Left lung (tissue), 4 donors: ENCODE measurements at regions not wholly inside any gene's neighbourhood (a gene's known extent, or its start where the extent isn't known, plus 50 kb on each side); places are given as distances from the start of the nearest gene placed in this dataset.
A peak's percentile ranks its signal among the peaks of the same experiment; 100 is the strongest.
"Not testable (repeated sequence)": the region's sequence is repeated elsewhere in the genome, so short reads cannot be mapped to it uniquely, and the experiment has no call there.

Source experiments
- ATAC-seq: fragments of 200-7000 bp; cut with Tn5 transposase; one replicate; pipeline ENCODE4 v1.9.1; 2020; ENCODE audit warnings: moderate library complexity
- DNase-seq, 4 donors: peaks; one replicate each; pipeline ENCODE4 v3.0.0-alpha.2; 2013 to 2020
- H3K27ac ChIP-seq, 2 donors: fragments of 200-600 bp; sonication (generic) in 1 of 2; one replicate each; pipeline versions ENCODE4 v1.5.0 to v1.8.0; 2020 to 2021
- H3K27me3 ChIP-seq, 2 donors: fragments of 200-600 bp; sonication (generic) in 1 of 2; one replicate each; pipeline versions ENCODE4 v1.5.0 to v1.8.0; 2020 to 2021
- H3K36me3 ChIP-seq, 2 donors: fragments of 200-600 bp; sonication (generic) in 1 of 2; one replicate each; pipeline versions ENCODE4 v1.5.0 to v1.8.0; 2020 to 2021
- H3K4me1 ChIP-seq, 2 donors: fragments of 200-600 bp; one replicate each; pipeline ENCODE4 v1.8.0; 2021
- H3K4me3 ChIP-seq, 2 donors: fragments of 200-600 bp; sonication (generic) in 1 of 2; one replicate each; pipeline versions ENCODE4 v1.5.0 to v1.8.0; 2020 to 2021; ENCODE audit warnings: mild to moderate bottlenecking in 1 of 2
- H3K9me3 ChIP-seq, 2 donors: fragments of 200-600 bp; sonication (generic) in 1 of 2; one replicate each; pipeline versions ENCODE4 v1.5.0 to v1.8.0; 2020 to 2021
- CTCF ChIP-seq, 2 donors: fragments of 200-600 bp; sonication (generic) in 1 of 2; IDR thresholded peaks; one replicate each; pipeline versions ENCODE4 v1.5.0 to v1.8.0; 2021; ENCODE audit warnings: antibody characterized with exemption in 2 of 2
- intact Hi-C, 2 donors: fragments of 100-400 bp; cut with DNase I; formaldehyde crosslinking; loops; one replicate each; pipeline versions ENCODE4 v1.11.2 to v1.14.2; 2022
- donor health status: DM: no; HTN: yes; CAD: no.
- donor health status: DM: no; HTN: no; CAD: no.

DNA sequence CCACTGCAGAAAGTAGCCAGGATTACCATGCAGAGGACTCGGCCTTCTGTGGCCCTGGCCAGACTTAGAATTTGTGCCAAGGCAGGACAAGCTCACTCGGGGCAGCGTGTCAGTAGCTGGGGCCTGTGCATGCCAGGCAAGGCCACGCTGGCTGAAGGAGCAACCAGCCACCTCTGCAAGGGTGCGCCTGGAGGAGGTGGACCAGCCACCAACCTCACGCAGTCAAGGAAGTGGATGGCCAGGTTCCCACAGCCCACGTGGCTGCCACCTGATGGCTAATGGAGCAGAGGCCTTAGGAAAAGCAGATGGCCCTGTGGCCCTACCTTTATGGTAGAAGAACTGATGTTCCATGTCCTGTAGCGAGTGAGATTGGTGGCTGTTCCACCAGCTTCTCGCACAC lies 107.9 kb downstream of the CCDC74A start:
- intact Hi-C loops: no loop called here
- Histone ChIP-seq H3K36me3 (no peaks in the 10 kb centered on the region), H3K4me3 (no peak overlapping the region), H3K4me1 (no peaks in the 10 kb centered on the region), H3K9me3 (no peaks in the 10 kb centered on the region), H3K27me3 (no peaks in the 10 kb centered on the region), H3K27ac (no peak overlapping the region)
- DNase-seq (peak in 1 of 4 donors; percentile 50), ATAC-seq (no peak)
- TF ChIP-seq CTCF (IDR thresholded peaks at IDR 0.05): no peak

DNA sequence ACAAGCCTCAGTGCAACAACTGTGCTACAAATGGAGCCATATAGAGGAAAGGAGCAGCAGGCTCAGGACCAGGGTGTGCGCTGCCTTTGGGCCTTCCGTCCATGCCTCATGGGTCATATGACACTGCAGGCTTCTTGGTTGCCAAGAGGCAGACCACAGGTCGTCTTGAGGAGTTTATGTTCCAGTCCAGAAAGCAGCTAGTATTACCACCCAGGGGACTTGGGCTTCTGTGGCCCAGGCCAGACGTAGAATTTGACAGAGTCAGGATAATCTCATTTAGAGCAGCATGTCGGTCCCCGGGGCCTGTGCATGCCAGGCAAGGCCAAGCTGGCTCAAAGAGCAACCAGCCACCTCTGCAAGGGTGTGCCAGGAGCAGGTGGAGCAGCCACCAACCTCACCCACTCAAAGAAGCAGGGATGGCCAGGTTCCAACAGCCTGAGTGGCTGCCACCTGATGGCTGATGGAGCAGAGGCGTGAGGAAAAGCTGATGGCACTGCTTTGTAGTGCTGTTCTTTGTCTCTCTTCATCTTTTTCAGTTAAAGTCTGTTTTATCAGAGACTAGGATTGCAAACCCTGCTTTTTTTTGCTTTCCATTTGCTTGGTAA lies 109.1 kb downstream of the CCDC74A start:
- DNase-seq: peak in 1 of 4 donors; percentile 47
- H3K27me3 ChIP-seq, H3K27ac ChIP-seq, ATAC-seq, H3K4me1 ChIP-seq, intact Hi-C loops, H3K4me3 ChIP-seq, H3K36me3 ChIP-seq, H3K9me3 ChIP-seq: not testable (repeated sequence)

GRCh38 chr2:131639001-131639620 lies 111.4 kb downstream of the CCDC74A start:
- H3K36me3 ChIP-seq, ATAC-seq, H3K27me3 ChIP-seq, H3K4me3 ChIP-seq, H3K27ac ChIP-seq, H3K4me1 ChIP-seq, intact Hi-C loops, H3K9me3 ChIP-seq, DNase-seq: not testable (repeated sequence)

- Histone ChIP-seq H3K27ac (no peak overlapping the region), H3K27me3 (peaks cover 0 to 16% of the 10 kb centered on the region in 2 donors), H3K36me3 (no peaks in the 10 kb centered on the region), H3K4me1 (no peaks in the 10 kb centered on the region), H3K4me3 (no peak overlapping the region), H3K9me3 (no peaks in the 10 kb centered on the region)
- TF ChIP-seq CTCF (IDR thresholded peaks at IDR 0.05): no peak
- intact Hi-C loops: no loop called here
- ATAC-seq (no peak), DNase-seq (no peak)
Measured at GRCh38 chr2:131641414-131642206, 113.9 kb downstream of the CCDC74A start.

DNA sequence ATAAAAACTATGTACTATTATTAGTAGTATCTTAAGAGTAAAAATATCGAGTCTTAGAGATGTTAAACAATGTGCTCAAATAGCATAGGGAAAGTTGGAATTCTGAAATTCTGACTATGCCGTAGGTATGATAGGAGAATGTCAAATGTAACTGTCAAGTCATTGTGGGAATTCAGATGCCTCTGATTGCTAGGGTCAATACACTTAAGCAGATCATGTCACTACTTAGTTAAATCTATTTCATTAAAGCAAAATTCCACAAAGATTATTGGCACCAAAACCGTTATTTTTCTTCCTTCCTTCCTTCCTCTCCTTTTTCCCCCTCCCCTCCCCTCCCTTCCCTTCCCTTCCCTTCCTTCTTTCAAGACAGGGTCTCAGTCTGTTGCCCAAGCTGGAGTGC lies 115.5 kb downstream of the CCDC74A start:
- peaks cover 0 to 29% of the 10 kb centered on the region in 2 donors for H3K27me3 ChIP-seq
- DNase-seq, H3K4me1 ChIP-seq, H3K27ac ChIP-seq, intact Hi-C loops, H3K36me3 ChIP-seq, ATAC-seq, H3K4me3 ChIP-seq, H3K9me3 ChIP-seq: not testable (repeated sequence)

- Histone ChIP-seq H3K27me3 (peaks cover 0 to 34% of the 10 kb centered on the region in 2 donors), H3K4me3 (no peak overlapping the region), H3K27ac (no peak overlapping the region), H3K36me3 (no peaks in the 10 kb centered on the region), H3K4me1 (no peaks in the 10 kb centered on the region), H3K9me3 (no peaks in the 10 kb centered on the region)
- DNase-seq (no peak), ATAC-seq (no peak)
- intact Hi-C loops: no loop called here
- no peak for TF ChIP-seq CTCF (IDR thresholded peaks at IDR 0.05)
Measured at GRCh38 chr2:131645177-131645765, 117.6 kb downstream of the CCDC74A start.

- H3K9me3 ChIP-seq, H3K36me3 ChIP-seq, ATAC-seq, DNase-seq, intact Hi-C loops, H3K4me1 ChIP-seq, H3K27ac ChIP-seq, H3K4me3 ChIP-seq: not testable (repeated sequence)
- H3K27me3 ChIP-seq: peaks cover 0 to 34% of the 10 kb centered on the region in 2 donors
Measured at GRCh38 chr2:131646220-131646619, 118.5 kb downstream of the CCDC74A start.
